Smooth muscle cell (in vitro differentiated cells): ENCODE measurements at regions not wholly inside any gene's neighbourhood (a gene's known extent, or its start where the extent isn't known, plus 50 kb on each side); places are given as distances from the start of the nearest gene placed in this dataset.

ENCODE experiments used
- DNase-seq: peaks from one replicate; lab custom pipeline; 2025; ENCODE audit not compliant: unreplicated experiment; lab: John Stamatoyannopoulos, UW
- H2AFZ ChIP-seq: fragments of 200-600 bp; sonication (generic); 2 replicates; pipeline ENCODE4 v1.6.0; 2016; ENCODE audit warnings: antibody characterized with exemption, low read depth, mild to moderate bottlenecking
- H3F3A ChIP-seq: fragments of 200-600 bp; sonication (generic); 2 replicates; pipeline ENCODE4 v1.6.0; 2017; ENCODE audit warnings: antibody characterized with exemption, low read depth
- H3K27ac ChIP-seq: fragments of 200-600 bp; sonication (generic); 2 replicates; pipeline ENCODE4 v1.5.1; 2016; ENCODE audit warnings: low read depth, mild to moderate bottlenecking
- H3K27me3 ChIP-seq: fragments of 200-600 bp; sonication (generic); 2 replicates; pipeline ENCODE4 v1.6.1; 2016; ENCODE audit warnings: low read depth, mild to moderate bottlenecking
- H3K36me3 ChIP-seq: fragments of 200-600 bp; sonication (generic); 2 replicates; pipeline ENCODE4 v1.5.1; 2016; ENCODE audit warnings: low read depth
- H3K4me1 ChIP-seq: fragments of 200-600 bp; sonication (generic); 2 replicates; pipeline ENCODE4 v1.5.1; 2016; ENCODE audit warnings: low read depth
- H3K4me2 ChIP-seq: fragments of 200-600 bp; sonication (generic); 2 replicates; pipeline ENCODE4 v1.6.0; 2016; ENCODE audit warnings: mild to moderate bottlenecking
- H3K4me3 ChIP-seq: fragments of 200-600 bp; sonication (generic); 2 replicates; pipeline ENCODE4 v1.5.1; 2016; ENCODE audit warnings: mild to moderate bottlenecking
- H3K79me2 ChIP-seq: fragments of 200-600 bp; sonication (generic); 2 replicates; pipeline ENCODE4 v1.6.0; 2016; ENCODE audit warnings: low read depth, mild to moderate bottlenecking
- H3K9ac ChIP-seq: fragments of 200-600 bp; sonication (generic); 2 replicates; pipeline ENCODE4 v1.6.0; 2016; ENCODE audit warnings: low read depth
- H3K9me3 ChIP-seq: fragments of 200-600 bp; sonication (generic); replicated peaks from 2 replicates; pipeline ENCODE4 v1.5.1; 2016; ENCODE audit warnings: low read depth
- H4K20me1 ChIP-seq: fragments of 200-600 bp; sonication (generic); 2 replicates; pipeline ENCODE4 v1.6.0; 2016; ENCODE audit warnings: low read depth
- CTCF ChIP-seq: fragments of 200-600 bp; sonication (generic); IDR thresholded peaks from 2 replicates; pipeline ENCODE4 v1.5.1; 2017; ENCODE audit warnings: borderline replicate concordance, mild to moderate bottlenecking, antibody characterized with exemption; ENCODE audit not compliant: insufficient read depth, poor library complexity, severe bottlenecking
- WGBS: methylation state at CpG from one replicate; pipeline ENCODE4 v1.1.7; 2016; ENCODE audit warnings: low lambda C conversion rate; 5-methylcytosine and 5-hydroxymethylcytosine counted together

GRCh38 chr12:128150961-128151360 is 116.0 kb upstream of the TMEM132C start:
- H2AFZ ChIP-seq, result no peak overlapping the region
- H3K4me1 ChIP-seq, result no peaks in the 10 kb centered on the region
- no peak overlapping the region for H3K4me3 ChIP-seq
- H3K27me3 ChIP-seq, result no peaks in the 10 kb centered on the region
- no peak overlapping the region for H3K4me2 ChIP-seq
- H3K79me2 ChIP-seq, result no peaks in the 10 kb centered on the region
- 83% methylated on average over 5 of the region's 5 CpGs for WGBS
- no peaks in the 10 kb centered on the region for H4K20me1 ChIP-seq
- H3F3A ChIP-seq, result no peaks in the 10 kb centered on the region
- no peak for TF ChIP-seq CTCF
- DNase-seq, result no peak
- no peak overlapping the region for H3K9ac ChIP-seq
- H3K27ac ChIP-seq, result no peak overlapping the region
- no peaks in the 10 kb centered on the region for H3K9me3 ChIP-seq
- H3K36me3 ChIP-seq, result no peaks in the 10 kb centered on the region

DNA sequence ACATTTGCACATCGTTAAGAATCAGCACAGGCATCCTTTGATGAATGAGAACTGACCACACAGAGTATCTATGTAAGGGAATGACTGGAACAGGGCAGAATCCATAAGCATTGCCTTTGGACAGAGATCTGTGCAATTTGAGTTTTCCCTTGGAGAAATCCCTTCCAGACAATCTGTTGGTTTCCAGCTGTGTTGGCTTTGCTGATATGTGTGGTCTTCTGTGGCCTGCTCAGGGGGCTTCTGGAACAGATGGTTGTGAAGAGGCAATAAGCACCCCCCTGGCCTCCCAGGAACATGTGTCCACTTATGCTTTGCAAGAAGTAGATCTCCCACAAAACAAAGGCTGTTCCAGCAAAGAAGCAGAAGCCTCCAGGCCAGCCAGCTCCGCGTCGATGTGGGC is 111.4 kb upstream of the TMEM132C start:
- Histone ChIP-seq H3F3A (no peaks in the 10 kb centered on the region), H3K9ac (no peak overlapping the region), H3K36me3 (no peaks in the 10 kb centered on the region), H4K20me1 (no peaks in the 10 kb centered on the region), H2AFZ (no peak overlapping the region), H3K4me2 (no peak overlapping the region), H3K27ac (no peak overlapping the region), H3K4me3 (no peak overlapping the region), H3K79me2 (no peaks in the 10 kb centered on the region), H3K4me1 (peaks cover 11% of the 10 kb centered on the region), H3K27me3 (peaks cover 5% of the 10 kb centered on the region), H3K9me3 (no peaks in the 10 kb centered on the region)
- DNase-seq, result no peak
- no peak for TF ChIP-seq CTCF
- WGBS, result 79% methylated on average over 4 of the region's 4 CpGs

- Histone ChIP-seq H3F3A (no peaks in the 10 kb centered on the region), H2AFZ (no peak overlapping the region), H4K20me1 (no peaks in the 10 kb centered on the region), H3K4me2 (no peak overlapping the region), H3K27me3 (no peaks in the 10 kb centered on the region), H3K27ac (no peak overlapping the region), H3K4me1 (peaks cover 10% of the 10 kb centered on the region), H3K79me2 (no peaks in the 10 kb centered on the region), H3K9me3 (no peaks in the 10 kb centered on the region), H3K9ac (no peak overlapping the region), H3K4me3 (no peak overlapping the region), H3K36me3 (no peaks in the 10 kb centered on the region)
- no peak for TF ChIP-seq CTCF
- no peak for DNase-seq
- 73% methylated on average over 5 of the region's 5 CpGs for WGBS
Observed at GRCh38 chr12:128163086-128163485, 103.9 kb upstream of the TMEM132C start.

DNA sequence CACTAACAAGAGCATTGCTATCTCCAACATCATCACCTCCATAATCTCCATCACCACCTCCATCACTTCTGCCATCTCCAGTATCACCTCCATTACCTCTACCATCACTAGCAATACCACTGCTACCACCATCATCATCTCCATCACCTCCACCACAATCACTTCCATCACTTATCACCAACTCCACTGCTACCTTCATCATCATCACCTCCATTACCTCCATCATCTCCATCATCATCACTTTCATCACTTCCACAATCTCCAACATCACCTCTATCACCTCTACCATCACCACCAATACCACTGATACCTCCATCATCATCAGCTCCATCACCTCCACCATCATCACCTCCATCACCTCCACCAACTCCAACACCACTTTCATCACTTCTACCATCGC is 102.4 kb upstream of the TMEM132C start:
- Histone ChIP-seq H3K9me3 (no peaks in the 10 kb centered on the region), H3K27me3 (no peaks in the 10 kb centered on the region), H3K79me2 (no peaks in the 10 kb centered on the region), H3F3A (no peaks in the 10 kb centered on the region), H3K4me1 (no peaks in the 10 kb centered on the region), H2AFZ (no peak overlapping the region), H3K4me2 (no peak overlapping the region), H3K9ac (no peak overlapping the region), H3K36me3 (no peaks in the 10 kb centered on the region), H4K20me1 (no peaks in the 10 kb centered on the region), H3K27ac (no peak overlapping the region), H3K4me3 (no peak overlapping the region)
- 90% methylated on average over 1 of the region's 1 CpG for WGBS
- no peak for DNase-seq
- no peak for TF ChIP-seq CTCF
